HG03457 (cell line): ENCODE measurements at regions not wholly inside any gene's neighbourhood (a gene's known extent, or its start where the extent isn't known, plus 50 kb on each side); places are given as distances from the start of the nearest gene placed in this dataset.

ENCODE experiments used
- ATAC-seq: cut with Tn5 transposase; IDR thresholded peaks from one replicate; pipeline ENCODE4 v1.9.1; 2021; ENCODE audit warnings: moderate number of reproducible peaks; ENCODE audit not compliant: unreplicated experiment

DNA sequence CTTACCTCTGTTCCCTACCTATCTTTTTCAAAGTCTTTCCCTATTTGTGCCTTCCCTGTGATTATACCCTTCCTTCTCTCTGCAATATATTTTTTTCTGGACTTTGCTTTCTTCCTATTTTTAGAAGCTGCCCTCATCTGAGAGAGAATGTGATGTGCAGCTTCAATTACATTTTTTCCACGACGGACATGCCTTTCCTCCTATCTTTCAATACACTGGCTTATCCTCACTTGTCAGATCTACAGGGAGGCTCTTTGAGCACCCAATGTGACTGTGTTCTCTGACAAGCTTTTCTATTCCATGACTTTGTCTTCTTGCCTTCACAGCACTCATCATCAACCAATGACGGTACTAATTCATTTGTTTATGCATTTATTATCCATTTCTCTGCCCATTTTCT lies 227.9 kb upstream of the CLINT1 start:
- ATAC-seq: no peak

DNA sequence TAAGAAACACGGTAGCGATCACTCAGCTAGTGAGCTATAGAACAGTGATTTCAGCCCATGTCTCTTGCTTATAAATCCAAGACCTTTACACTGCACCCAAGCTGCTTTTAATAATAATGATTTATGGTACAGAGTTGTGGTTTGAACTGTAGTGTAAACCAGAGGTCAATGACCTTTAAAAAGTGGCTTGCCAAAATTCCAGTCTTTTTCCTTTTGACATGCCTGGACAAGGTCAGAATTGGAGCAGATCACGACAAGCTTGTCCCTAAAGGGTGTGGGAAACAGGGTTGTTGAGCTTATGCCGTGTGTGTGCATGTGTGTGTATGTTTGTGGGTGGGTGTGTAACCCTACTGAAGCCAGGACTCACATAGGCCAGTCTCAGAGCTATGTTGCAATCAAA lies 225.3 kb upstream of the CLINT1 start:
- no peak for ATAC-seq

DNA sequence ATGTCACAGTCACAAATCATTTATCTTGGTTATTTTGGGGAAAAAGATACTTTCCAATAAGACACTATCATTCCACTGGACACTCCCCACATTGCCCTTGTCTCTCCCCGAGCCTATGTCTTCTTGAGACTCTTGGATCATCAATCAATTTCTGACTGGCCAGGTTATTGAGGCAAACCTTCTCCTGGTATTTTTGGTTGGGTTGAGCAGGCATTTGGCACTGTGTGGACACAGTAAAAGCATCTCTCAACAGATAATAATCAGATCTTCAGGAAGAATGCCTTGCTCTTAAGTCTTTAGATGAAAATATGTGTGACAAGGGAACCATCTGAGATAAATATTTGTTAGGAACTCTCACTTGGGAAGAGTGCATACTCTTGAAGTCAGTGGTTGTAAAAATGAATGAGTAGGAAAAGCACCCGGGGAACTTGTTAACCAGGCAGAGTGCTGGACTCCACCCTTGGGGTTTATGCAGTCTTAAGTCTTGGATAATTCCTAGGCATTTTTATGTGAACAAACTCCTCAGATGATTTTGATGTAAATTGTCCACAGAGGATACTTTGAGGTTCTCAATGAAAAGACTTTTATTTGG lies 223.8 kb upstream of the CLINT1 start:
- ATAC-seq: no peak

DNA sequence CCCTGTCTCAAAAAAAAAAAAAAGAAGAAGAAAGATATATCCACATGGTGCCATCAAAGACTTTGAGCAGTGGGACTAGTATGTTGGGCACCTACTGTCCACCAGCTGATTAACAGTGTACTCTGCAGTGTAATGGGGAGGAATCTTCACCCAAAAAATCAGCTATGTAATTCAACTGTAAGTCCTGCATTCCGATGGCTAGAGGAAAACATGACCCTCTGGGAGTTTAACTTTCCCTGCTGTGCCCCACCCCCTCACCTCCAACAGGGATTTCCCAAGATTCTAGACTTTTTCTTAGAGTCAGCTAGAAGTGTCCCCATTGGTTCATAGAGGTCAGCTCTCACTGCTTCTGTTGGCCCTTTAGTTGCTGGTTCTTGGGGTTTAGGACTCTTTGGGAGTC lies 221.2 kb upstream of the CLINT1 start:
- no peak for ATAC-seq

DNA sequence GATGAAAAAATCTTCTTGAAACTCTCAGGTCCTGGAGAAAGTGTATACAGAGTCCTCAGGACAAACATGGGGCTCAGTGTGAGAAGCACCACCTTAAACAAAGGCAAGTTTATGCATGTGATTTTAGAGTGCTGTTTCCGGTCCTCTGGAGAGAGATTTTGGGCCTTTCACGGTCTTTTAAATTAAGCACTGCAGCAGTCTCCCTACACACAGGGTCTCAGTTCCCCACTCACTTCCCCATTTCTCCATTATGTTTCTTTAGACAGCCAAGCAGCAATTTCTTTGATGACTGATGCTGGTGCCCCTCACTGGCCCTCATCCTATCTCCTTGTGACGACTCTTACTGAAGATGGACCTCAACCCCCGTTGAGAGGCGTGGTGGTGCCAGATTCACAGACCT lies 220.2 kb upstream of the CLINT1 start:
- ATAC-seq: no peak

DNA sequence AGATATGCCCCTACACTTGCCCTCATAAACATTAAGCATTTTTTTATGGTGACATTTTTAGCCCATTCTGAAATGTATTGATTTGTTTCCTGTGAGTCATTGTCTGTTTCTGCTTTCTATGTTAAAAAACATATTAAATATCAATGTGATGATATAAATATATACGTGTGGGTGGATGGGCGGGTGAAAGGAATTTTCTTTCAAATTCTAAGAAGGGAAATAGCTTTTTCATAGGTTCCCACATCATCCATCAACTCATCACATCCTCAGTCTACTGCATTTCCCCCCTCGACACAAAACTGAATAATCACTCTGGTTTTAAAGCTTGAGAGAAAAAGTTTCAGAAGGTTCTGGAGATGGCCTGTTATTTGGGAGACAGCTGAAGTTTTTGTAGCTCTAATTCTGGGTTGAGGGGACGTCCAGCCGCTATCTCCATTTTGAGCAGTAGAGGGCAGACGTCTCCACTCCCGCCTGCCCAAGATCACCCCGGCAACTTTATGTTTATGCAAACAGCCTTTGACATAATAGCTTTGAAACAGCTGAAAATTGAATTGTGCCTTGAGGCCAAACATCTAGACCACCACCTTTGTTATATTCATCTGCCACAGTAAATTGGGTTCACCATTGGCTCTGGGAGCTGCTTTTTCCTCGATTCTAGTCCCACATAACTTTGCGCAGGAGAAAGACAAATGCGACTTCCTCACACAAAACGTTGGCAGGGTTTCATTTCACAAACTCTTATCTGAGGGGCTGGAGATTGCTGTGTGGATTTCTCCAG lies 216.2 kb upstream of the CLINT1 start:
- ATAC-seq: no peak

DNA sequence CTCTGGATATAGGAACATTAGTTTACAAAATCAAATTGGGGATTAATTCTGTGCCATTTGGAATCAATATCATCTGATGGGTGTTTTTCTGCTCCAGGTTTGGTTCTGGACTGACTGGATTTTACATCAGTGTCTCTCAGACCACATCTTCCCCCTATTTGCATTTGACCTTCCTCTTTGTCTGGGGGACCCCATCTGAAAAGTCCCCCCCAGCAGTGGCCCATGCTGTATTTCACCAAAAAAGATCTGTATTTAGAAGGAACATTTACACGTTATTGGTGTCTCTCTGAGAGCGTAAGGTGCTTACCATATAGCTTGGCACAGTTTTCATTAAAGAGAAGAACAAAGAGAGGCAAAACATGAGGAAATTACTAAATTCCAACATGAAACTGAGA lies 215.6 kb upstream of the CLINT1 start:
- ATAC-seq: no peak

DNA sequence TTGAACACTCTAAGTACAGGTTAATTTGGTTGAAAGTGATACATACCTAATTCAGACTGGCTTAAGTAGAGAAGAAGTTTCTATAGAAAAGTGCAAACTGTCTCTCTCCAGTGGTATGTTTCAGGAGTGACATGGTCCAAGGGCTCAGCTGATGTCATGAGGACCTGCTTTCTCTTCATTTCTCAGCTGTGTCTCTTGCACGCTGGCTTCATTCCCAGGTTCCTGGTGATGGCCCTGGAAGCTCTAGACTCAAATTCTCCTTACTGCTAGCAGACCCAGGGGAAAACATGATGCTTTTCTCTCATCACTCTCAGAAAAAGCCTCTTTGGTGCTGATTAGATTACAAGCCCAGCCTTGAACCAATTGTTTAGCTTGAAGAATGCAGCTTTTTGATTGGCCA lies 211.9 kb upstream of the CLINT1 start:
- ATAC-seq: no peak

DNA sequence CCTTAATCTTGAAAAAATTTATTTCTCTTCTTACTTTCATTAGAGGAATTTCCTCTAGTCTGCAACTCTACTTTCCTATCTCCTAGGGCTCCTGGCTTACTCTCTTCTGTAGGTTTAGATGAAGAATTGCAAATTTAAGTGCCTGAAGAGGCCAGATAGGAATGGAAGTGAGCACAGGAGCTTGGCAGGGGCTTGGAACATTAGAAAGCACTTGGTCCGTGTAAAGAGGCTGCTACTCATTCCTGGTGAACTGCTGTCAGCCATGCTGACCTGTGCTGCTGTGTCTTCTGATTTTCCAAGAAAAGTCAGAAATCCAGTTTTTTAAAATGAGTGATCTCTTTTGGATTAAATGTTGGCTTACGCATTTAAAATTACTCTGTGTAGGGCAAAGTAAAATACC lies 210.9 kb upstream of the CLINT1 start:
- no peak for ATAC-seq

DNA sequence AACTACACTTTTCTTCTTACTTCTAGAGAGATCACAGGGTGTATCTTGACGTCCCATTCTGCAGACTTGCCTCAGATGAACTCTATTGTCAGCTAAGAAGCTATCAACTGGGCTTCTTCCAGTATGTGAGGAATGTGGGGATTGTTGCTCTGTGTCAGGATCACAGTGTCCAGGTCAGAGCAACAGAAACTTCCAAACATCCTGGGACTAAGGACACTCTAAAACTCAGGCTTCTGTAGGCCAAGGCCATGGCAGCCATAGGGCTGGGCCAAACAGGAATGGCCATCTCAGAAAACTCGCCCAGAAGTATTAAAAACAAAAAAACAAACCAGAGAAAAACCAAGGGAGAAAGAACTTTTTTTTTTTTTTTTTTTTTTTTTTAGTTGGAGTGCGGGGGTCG lies 210.0 kb upstream of the CLINT1 start:
- ATAC-seq: no peak

DNA sequence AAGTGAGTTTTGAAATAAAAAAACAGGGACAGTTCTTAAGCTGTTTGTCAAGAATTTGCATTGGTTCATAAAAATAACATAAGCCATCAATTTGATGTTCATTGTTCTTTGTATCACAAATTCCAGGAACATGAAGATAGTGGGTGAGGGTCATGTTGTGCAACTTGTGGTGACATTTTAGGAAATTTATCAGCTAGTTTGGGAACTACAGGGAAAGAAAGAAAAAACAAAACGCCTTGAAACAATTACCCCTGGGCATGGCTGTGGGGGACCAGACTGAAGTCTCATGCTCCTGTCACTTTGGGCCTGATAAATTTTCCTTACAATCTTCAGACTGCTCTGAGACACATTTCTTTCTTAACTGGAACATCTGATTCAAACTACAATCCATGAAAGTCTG lies 207.1 kb upstream of the CLINT1 start:
- ATAC-seq: no peak

DNA sequence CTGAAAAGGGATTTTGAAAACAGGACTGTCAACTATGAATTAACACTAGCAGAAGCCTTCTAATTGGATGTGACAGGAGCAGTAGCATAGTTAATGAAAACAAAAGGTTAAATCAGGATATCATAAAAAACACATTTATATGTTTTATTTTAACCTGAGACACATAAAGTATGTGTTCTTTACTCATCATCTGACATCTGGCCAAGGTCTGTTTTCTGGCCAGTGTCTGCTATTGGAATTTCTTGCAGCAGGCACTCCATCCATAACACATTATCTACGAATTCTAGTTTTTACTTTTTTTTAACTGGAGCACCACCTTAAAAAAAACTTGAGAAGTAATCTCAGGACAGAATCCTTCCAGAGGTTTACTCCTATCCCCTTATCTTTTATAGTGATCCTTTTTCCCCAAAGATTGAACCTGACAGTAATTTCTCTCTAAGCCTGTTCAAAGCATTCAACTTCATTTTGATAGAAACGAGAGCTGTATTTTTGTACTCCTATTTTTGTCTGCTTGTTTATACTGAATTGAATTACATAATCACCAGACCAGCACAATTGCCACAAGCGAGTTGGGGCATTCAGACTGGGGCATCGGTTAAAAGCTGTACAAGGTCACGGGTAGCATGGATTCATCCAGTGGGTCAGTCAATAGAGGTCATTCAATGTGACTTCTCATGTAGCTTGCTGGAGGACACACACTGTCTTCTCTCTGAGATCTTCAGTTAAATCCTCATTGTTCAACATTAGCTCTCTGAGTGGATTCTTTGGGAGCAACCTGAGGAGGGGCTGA lies 205.6 kb upstream of the CLINT1 start:
- ATAC-seq: no peak

DNA sequence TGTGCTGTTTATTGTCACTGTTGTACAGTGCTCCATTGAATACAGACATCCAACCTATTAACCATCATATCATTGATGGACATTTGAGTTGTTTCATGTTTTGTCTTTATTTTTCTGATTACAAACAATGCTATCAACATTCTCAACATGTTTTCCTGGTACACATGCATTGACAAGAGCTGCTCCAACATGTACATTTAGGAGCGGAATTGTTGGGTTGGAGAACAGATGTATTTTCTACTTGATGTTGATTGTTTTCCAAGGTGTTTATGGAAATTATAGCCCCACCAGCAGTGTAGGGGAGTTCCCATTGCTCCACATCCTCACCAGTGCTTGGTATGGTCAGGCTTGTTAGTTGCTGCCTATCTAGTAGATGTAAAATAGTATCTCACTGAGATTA lies 204.1 kb upstream of the CLINT1 start:
- no peak for ATAC-seq

DNA sequence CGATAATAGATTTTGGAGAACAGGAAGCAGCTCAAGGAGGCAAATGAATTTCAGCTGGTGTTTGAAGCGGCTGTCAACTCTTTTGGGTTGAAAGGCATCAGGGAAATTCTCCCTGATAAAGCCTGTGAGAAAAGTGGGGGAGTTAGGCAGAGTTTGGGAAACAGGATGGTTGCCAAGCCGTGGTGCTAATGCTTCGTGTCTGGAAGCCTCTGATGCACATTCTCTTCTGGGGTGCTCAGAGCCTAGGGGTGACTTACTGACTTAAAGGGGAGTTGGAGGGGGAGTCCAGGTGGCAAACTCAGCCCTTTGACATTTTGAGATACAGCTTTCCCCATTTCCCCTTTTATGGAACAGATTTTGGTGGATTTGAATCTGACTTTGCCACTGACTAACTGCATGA lies 202.5 kb upstream of the CLINT1 start:
- ATAC-seq: no peak

DNA sequence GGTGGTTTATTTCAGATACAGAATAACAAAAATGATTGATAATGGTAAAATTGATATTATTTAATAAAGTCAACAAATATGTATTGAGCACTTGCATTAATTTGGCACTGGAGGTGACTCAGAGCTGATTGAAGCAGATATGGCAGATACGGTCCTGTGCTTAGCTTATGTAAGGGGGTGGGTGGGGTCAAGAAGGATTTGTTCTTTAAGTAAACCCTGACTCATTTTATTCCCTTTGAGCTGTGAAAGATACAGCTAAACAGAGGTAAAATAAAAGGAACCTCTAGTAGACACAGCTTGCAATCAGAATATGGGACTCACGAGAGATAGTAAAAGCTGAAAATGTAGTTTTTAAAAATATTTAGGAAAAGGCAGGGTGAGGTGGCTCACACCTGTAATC lies 201.3 kb upstream of the CLINT1 start:
- ATAC-seq: no peak

DNA sequence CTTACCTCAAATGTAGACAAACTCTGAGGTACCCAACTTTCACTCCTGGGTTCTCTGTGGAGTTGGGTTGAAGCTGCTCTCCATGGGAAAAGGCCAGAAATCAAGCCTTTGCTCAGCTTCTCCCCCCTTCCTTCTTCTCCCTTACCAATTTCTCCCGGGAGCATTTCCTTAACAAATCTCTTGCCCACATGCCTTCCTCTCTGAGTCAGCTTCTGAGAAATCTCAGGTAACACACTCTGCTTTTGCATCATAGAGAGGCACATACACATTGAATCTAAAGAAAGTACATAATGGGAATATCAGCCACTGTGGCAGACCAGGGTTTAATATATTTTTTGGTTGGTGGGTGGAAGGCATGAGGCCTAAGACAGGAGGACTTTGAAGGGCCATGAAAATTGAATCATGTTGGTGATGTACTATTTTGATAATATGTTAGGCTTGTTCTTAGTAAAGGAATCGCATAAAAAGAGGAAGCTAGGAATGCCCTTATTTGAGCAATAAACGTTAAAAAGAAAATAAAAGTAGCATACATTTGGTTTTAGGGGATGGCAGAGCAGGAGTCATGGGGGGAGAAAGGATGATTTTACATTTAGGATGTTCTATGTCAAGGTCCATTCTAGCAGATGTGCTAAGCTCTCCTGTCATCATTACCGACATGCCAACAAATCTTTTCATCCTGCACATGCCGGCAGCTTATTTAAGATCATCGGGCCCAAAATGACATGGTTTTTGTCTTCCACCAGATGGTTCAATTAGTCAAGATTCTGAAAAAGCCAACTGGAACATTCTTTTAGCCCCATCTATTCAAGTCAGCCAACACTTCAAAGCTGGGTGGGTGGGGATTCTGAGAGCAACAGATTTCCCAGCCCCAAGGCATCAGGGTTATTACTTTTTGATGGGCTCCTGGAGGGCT lies 199.5 kb upstream of the CLINT1 start:
- no peak for ATAC-seq

DNA sequence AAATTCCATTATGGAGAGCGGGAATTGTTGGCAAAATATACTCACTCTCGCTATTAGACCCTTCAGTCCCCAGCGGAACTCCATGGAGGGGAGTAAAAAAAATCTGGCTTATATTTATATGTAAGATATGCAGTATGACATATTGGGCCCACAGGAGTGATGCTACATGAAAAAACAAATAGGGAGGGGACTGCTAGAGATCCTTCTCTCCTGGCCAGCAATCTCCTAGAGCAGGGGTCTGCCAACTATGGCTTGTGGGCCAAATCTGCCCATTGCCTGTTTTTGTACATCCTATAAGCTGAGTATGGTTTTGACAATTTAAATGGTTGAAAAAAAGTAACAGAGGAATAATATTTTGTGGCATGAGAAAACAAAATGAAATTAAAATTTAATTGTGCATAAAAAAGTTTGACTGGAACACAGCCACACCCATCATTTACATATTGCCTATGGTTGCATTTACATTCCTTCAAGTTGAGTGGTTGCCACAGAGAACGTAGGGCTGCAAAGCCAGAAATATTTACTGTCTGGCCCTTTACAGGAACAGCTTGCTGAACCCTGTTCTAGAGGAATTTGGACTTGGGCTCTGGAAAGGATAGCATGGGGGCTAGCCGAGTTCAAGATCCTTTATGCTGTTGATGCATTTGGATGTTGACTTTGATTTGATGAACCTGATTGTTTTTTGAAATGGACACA lies 197.3 kb upstream of the CLINT1 start:
- no peak for ATAC-seq

DNA sequence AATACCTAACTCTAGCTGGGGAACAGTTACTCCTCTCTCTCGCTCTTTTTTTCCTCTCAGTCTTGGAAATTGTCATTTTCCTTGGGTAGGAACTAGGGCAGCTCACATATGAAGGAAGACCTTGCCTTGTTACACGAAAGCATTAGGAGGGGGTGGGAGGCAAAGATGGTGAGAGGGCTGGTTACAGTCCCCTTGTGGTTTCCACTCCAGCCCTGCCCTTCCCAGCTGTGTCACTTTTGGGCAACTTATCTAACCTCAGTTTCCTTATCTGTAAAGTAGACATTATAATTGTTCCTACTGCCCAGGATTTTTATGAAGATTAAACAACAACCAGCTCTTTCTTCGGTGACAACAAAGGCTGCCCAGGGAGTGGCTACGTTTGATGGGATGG lies 196.2 kb upstream of the CLINT1 start:
- ATAC-seq: no peak

DNA sequence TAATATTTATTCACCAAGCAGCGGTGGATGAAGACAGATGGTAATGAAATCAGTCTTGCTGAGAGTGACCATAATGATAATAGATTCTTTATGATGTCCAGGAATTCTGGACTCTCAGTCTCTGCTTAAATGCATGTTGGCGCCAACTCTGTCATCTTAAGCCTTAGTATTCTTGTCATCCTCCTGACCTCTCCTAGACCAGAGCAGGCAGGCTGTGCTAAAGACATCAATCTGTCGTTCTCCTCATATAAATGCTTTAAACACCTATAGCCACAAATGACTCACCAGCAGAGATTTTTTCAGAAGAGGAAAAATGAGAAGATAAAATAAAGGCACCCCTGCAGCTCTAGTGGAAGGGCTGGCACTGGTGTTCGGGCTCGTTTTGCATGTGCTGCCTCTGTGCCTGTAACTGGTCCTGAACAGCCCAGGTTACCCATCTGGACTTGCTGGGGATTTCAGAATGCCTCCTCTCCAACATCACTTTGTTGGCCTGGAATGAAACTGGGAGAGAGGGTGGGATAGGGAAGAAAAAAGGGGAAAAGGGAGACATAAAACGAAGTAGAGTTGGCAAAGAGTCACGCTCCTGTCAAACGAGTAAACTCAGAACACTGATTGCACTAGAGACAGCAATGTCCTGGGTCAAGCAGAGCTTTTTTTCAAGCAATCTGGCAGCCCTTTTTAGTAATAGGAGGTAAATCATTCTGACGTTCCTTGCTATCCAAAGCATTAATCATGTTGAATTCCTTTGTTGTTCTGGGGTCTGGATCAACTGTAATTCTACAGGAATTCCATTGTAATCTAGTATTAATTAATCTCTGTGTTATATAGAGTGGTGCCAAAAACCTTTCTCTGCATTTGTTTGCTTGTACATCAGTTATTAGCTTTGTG lies 195.5 kb upstream of the CLINT1 start:
- ATAC-seq: no peak

DNA sequence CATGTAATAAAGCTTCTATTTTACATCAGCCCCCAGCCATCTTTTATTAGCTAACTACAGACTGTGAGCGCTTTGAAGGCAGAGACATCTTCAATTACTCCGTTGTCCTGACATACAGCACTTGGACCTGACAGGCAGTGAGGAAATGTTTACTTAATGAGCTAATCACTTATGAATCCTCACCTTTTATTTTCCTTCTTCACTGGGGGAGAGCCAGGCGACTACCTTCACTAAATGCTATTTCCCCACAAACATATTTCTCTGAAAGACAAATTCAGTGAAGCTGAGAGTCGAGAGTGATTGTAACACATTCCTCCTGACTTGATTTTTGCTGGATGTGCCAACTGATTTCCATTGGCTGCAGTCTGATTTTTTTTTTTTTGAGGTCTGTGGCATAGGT lies 192.1 kb upstream of the CLINT1 start:
- ATAC-seq: no peak
